ENCODE measurements at regions not wholly inside any gene's neighbourhood (a gene's known extent, or its start where the extent isn't known, plus 50 kb on each side); places are given as distances from the start of the nearest gene placed in this dataset.

- Histone ChIP-seq H3K36me3 (ENCODE audit: low read depth, missing control alignments) (no peaks in the 10 kb centered on the region), H3K4me1 (no peaks in the 10 kb centered on the region), H3K27me3 (no peaks in the 10 kb centered on the region), H3K4me3 (no peak overlapping the region), H3K9me3 (no peaks in the 10 kb centered on the region), H3K27ac (no peak overlapping the region)
- TF ChIP-seq POLR2A (IDR thresholded peaks at IDR 0.05) = no peak
- no peak for TF ChIP-seq CTCF (IDR thresholded peaks at IDR 0.05)
- intact Hi-C loops (cut with DNase I; ENCODE audit: low total_unique reads) = no loop called here
- WGBS, 2 donors = 81 to 92% methylated on average over 3 of the region's 3 CpGs
- no peak for DNase-seq
Measured at GRCh38 chr7:85294176-85294575, 107.3 kb upstream of the SEMA3D start.

- H3K27me3 ChIP-seq = no peaks in the 10 kb centered on the region
- no peaks in the 10 kb centered on the region for H3K4me1 ChIP-seq
- H3K9me3 ChIP-seq = no peaks in the 10 kb centered on the region
- no peaks in the 10 kb centered on the region for H3K36me3 ChIP-seq (ENCODE audit: low read depth, missing control alignments)
- no peak overlapping the region for H3K27ac ChIP-seq
- TF ChIP-seq CTCF (IDR thresholded peaks at IDR 0.05) = no peak
- TF ChIP-seq POLR2A (IDR thresholded peaks at IDR 0.05) = no peak
- intact Hi-C loops (cut with DNase I; ENCODE audit: low total_unique reads) = no loop called here
- no peak for DNase-seq
- H3K4me3 ChIP-seq = no peak overlapping the region
Measured at GRCh38 chr7:85292908-85293576, 106.2 kb upstream of the SEMA3D start.

- intact Hi-C loops (cut with DNase I; ENCODE audit: low total_unique reads) = no loop called here
- Histone ChIP-seq H3K4me1 (no peaks in the 10 kb centered on the region), H3K9me3 (no peaks in the 10 kb centered on the region), H3K27ac (no peak overlapping the region), H3K27me3 (no peaks in the 10 kb centered on the region), H3K4me3 (no peak overlapping the region), H3K36me3 (ENCODE audit: low read depth, missing control alignments) (no peaks in the 10 kb centered on the region)
- DNase-seq = no peak
- no peak for TF ChIP-seq POLR2A (IDR thresholded peaks at IDR 0.05)
- no peak for TF ChIP-seq CTCF (IDR thresholded peaks at IDR 0.05)
- WGBS, 2 donors = 83 to 90% methylated on average over 2 of the region's 2 CpGs
Measured at GRCh38 chr7:85290269-85290668, 103.4 kb upstream of the SEMA3D start.

- H3K9me3 ChIP-seq = no peaks in the 10 kb centered on the region
- no peak overlapping the region for H3K27ac ChIP-seq
- H3K4me3 ChIP-seq = no peak overlapping the region
- WGBS, 2 donors = 61 to 65% methylated on average over 4 of the region's 4 CpGs
- intact Hi-C loops (cut with DNase I; ENCODE audit: low total_unique reads) = no loop called here
- H3K27me3 ChIP-seq = no peaks in the 10 kb centered on the region
- no peaks in the 10 kb centered on the region for H3K36me3 ChIP-seq (ENCODE audit: low read depth, missing control alignments)
- H3K4me1 ChIP-seq = no peaks in the 10 kb centered on the region
- no peak for TF ChIP-seq POLR2A (IDR thresholded peaks at IDR 0.05)
- no peak for DNase-seq
Measured at GRCh38 chr7:85289279-85289678, 102.4 kb upstream of the SEMA3D start.

GRCh38 chr7:85287106-85287825, 100.4 kb upstream of the SEMA3D start:
- H3K27me3 ChIP-seq = no peaks in the 10 kb centered on the region
- H3K9me3 ChIP-seq = no peaks in the 10 kb centered on the region
- no peaks in the 10 kb centered on the region for H3K36me3 ChIP-seq (ENCODE audit: low read depth, missing control alignments)
- 66 to 68% methylated on average over 4 of the region's 4 CpGs for WGBS, 2 donors
- no peak for DNase-seq
- no peak overlapping the region for H3K4me3 ChIP-seq
- intact Hi-C loops (cut with DNase I; ENCODE audit: low total_unique reads) = no loop called here
- no peaks in the 10 kb centered on the region for H3K4me1 ChIP-seq
- TF ChIP-seq CTCF (IDR thresholded peaks at IDR 0.05) (no peak), POLR2A (IDR thresholded peaks at IDR 0.05) (no peak)
- H3K27ac ChIP-seq = no peak overlapping the region
